Lung (tissue), 11 donors: ENCODE measurements at regions not wholly inside any gene's neighbourhood (a gene's known extent, or its start where the extent isn't known, plus 50 kb on each side); places are given as distances from the start of the nearest gene placed in this dataset.

ENCODE experiments used
- ATAC-seq: fragments of 200-7000 bp; cut with Tn5 transposase; one replicate; pipeline ENCODE4 v1.9.1; 2020; ENCODE audit warnings: moderate number of reproducible peaks; ENCODE audit not compliant: insufficient read depth, low FRiP score
- DNase-seq, 3 donors: peaks; one replicate each; pipeline ENCODE4 v3.0.0-alpha.2; 2013 to 2017
- H3K27ac ChIP-seq, 2 donors: one replicate each; pipeline ENCODE4 v1.5.1; 2013; ENCODE audit warnings: mild to moderate bottlenecking in 2 of 2, moderate library complexity in 2 of 2, control low read depth in 1 of 2, inconsistent platforms in 1 of 2, low read depth in 1 of 2, low read length in 1 of 2
- H3K27me3 ChIP-seq, 3 donors: one replicate each; pipeline ENCODE4 v1.5.1; 2013; ENCODE audit warnings: low read length in 2 of 3; ENCODE audit not compliant: control insufficient read depth in 3 of 3, insufficient read depth in 3 of 3
- H3K36me3 ChIP-seq, 4 donors: one replicate each; pipeline ENCODE4 v1.5.1; 2013; ENCODE audit warnings: low read length in 4 of 4, mild to moderate bottlenecking in 1 of 4, moderate library complexity in 1 of 4; ENCODE audit not compliant: control insufficient read depth in 4 of 4, insufficient read depth in 4 of 4
- H3K4me1 ChIP-seq, 5 donors: one replicate each; pipeline ENCODE4 v1.5.1; 2013; ENCODE audit warnings: low read length in 5 of 5, mild to moderate bottlenecking in 2 of 5, moderate library complexity in 1 of 5; ENCODE audit not compliant: control insufficient read depth in 5 of 5, insufficient read depth in 5 of 5
- H3K4me3 ChIP-seq: one replicate; pipeline ENCODE4 v1.5.1; 2013; ENCODE audit warnings: mild to moderate bottlenecking, control low read depth, moderate library complexity
- H3K9ac ChIP-seq, 2 donors: one replicate each; pipeline ENCODE4 v1.5.1; 2013; ENCODE audit warnings: low read length in 2 of 2, control low read depth in 1 of 2; ENCODE audit not compliant: insufficient read depth in 1 of 2
- H3K9me3 ChIP-seq, 4 donors: one replicate each; pipeline ENCODE4 v1.5.1; 2013; ENCODE audit warnings: low read length in 3 of 4, mild to moderate bottlenecking in 1 of 4, moderate library complexity in 1 of 4; ENCODE audit not compliant: control insufficient read depth in 4 of 4, insufficient read depth in 3 of 4
- CTCF ChIP-seq: IDR thresholded peaks from 2 replicates; pipeline ENCODE4 v1.5.1; 2012; ENCODE audit warnings: mild to moderate bottlenecking; ENCODE audit errors: control extremely low read depth, extremely low read depth
- WGBS, 2 donors: extraction: QIAGEN DNeasy Blood & Tissue Kit; methylation state at CpG; one replicate each; pipeline ENCODE4 v1.1.7; 2013; 5-methylcytosine and 5-hydroxymethylcytosine counted together
- donor health status: control.
- donor health status: control.
- donor health status: Bipolar disorder and iron deficiency.
- donor health status: healthy.
- donor health status: DM: yes; HTN: yes; CAD: no.

DNA sequence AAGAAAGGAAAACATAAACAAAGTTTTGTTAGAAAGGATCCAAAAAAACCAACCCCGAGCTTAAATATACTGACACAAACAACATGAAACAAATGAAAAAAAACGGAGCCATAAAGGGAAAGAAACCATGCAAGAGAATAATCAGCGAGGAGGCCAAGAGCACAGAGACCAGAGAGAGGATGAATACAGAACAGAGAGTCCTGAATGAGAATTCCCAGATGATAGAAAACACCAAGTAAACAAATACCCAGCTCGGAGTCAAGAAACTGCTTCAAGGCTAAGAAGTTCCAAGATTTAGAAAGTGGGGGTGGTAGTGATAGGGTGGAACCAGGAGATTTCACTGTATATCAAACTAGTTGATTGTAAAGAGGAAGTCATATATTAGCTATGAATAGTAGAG, 313.3 kb downstream of the OSR1 start:
- 61 to 68% methylated on average over 4 of the region's 4 CpGs for WGBS, 2 donors
- no peak for TF ChIP-seq CTCF
- H3K9me3 ChIP-seq, result peaks cover 0 to under 1% (median 0%) of the 10 kb centered on the region in 4 donors
- H3K4me3 ChIP-seq, result no peak overlapping the region
- no peak overlapping the region for H3K27ac ChIP-seq
- no peak for ATAC-seq
- no peaks in the 10 kb centered on the region for H3K27me3 ChIP-seq
- no peak overlapping the region for H3K9ac ChIP-seq
- no peaks in the 10 kb centered on the region for H3K36me3 ChIP-seq
- peak in 2 of 3 donors; percentile 33 to 38 for DNase-seq
- peaks cover 0 to 61% (median 23%) of the 10 kb centered on the region in 5 donors for H3K4me1 ChIP-seq

- peak in 1 of 3 donors; percentile 41 for DNase-seq
- no peak overlapping the region for H3K9ac ChIP-seq
- peak; percentile 64 for ATAC-seq
- H3K27me3 ChIP-seq, result no peaks in the 10 kb centered on the region
- no peaks in the 10 kb centered on the region for H3K36me3 ChIP-seq
- H3K4me1 ChIP-seq, result peaks cover 0 to 57% (median 22%) of the 10 kb centered on the region in 5 donors
- H3K9me3 ChIP-seq, result peaks cover 0 to 2% (median 0%) of the 10 kb centered on the region in 4 donors
- no peak for TF ChIP-seq CTCF
- no peak overlapping the region for H3K4me3 ChIP-seq
- WGBS, 2 donors, result 74 to 81% methylated on average over 2 of the region's 2 CpGs
- H3K27ac ChIP-seq, result peak overlapping the region in 1 of 2 donors; percentile 33
Observed at GRCh38 chr2:19043893-19044292, 314.5 kb downstream of the OSR1 start.

DNA sequence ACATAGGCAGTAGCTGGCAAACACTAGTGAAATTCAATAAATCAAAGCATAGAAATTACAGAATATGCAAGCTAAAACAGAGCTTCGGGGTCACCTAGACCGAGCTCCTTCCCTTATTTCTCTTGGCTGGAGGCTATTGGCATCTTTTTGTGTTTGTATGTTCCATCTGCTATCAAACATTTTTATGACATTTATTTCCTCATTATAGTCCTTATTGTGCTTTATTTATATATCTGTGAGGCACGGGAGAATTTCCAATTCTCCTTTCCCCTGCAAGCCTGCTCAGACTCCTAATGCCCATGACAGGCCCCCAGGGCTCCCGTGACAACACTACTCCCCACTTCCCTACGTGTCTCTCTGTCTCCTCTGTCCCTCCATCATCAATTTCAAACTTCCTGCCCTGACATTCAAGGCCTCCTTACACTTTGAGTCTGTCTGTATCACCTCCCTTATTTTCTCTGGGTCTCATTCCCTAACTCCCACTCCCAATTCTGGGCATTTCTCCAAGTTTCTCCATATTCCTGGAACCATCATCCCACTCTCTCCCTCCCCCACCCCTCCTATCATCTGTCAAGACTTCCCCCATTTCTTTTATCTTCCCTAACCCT, 316.9 kb downstream of the OSR1 start:
- Histone ChIP-seq H3K9me3 (peaks cover 0 to 2% (median 0%) of the 10 kb centered on the region in 4 donors), H3K27ac (no peak overlapping the region), H3K4me3 (no peak overlapping the region), H3K9ac (no peak overlapping the region), H3K4me1 (peaks cover 0 to 62% (median 16%) of the 10 kb centered on the region in 5 donors), H3K36me3 (no peaks in the 10 kb centered on the region), H3K27me3 (no peaks in the 10 kb centered on the region)
- TF ChIP-seq CTCF, result no peak
- WGBS, 2 donors, result 65 to 81% methylated on average over 5 of the region's 5 CpGs
- DNase-seq, result peak; percentile 65 to 94 (median 91)
- ATAC-seq, result no peak
